Esophagus muscularis mucosa (tissue), 4 donors: ENCODE measurements at regions not wholly inside any gene's neighbourhood (a gene's known extent, or its start where the extent isn't known, plus 50 kb on each side); places are given as distances from the start of the nearest gene placed in this dataset.

ENCODE experiments used
- DNase-seq: peaks from one replicate; pipeline ENCODE4 v3.0.0-alpha.2; 2017; ENCODE audit errors: extremely low spot score
- H3K27ac ChIP-seq, 4 donors: fragments of 200-600 bp; sonication (generic); replicated peaks in 1 of 4; 1 replicate in 3 of 4; 2 replicates in 1 of 4; pipeline ENCODE4 v1.5.1; 2016 to 2019; ENCODE audit warnings: mild to moderate bottlenecking in 1 of 4
- H3K27me3 ChIP-seq, 4 donors: fragments of 200-600 bp; sonication (generic); one replicate each; pipeline versions ENCODE4 v1.5.1 to v1.6.0; 2016 to 2019
- H3K36me3 ChIP-seq, 4 donors: fragments of 200-600 bp; sonication (generic); one replicate each; pipeline ENCODE4 v1.5.1; 2016 to 2019
- H3K4me1 ChIP-seq, 4 donors: fragments of 200-600 bp; sonication (generic); one replicate each; pipeline ENCODE4 v1.5.1; 2016 to 2019
- H3K4me3 ChIP-seq, 4 donors: fragments of 200-600 bp; sonication (generic); 1 replicate in 2 of 4; 2 replicates in 2 of 4; pipeline ENCODE4 v1.5.1; 2016 to 2019; ENCODE audit warnings: mild to moderate bottlenecking in 4 of 4, moderate library complexity in 1 of 4
- H3K9me3 ChIP-seq, 4 donors: fragments of 200-600 bp; sonication (generic); 1 replicate in 3 of 4; 2 replicates in 1 of 4; pipeline ENCODE4 v1.5.1; 2016 to 2019
- CTCF ChIP-seq, 3 experiments: fragments of 200-600 bp in 2 of 3; fragments of 450-650 bp in 1 of 3; sonication (generic) in 2 of 3; IDR thresholded peaks; one replicate each; pipeline ENCODE4 v1.5.1; 2017 to 2019; ENCODE audit warnings: antibody characterized with exemption in 3 of 3, mild to moderate bottlenecking in 2 of 3, moderate library complexity in 1 of 3
- EP300 ChIP-seq: sonication (generic); formaldehyde crosslinking; IDR thresholded peaks from one replicate; pipeline ENCODE4 v1.6.1; 2017; ENCODE audit warnings: antibody characterized with exemption
- POLR2A ChIP-seq: fragments of 450-650 bp; IDR thresholded peaks from one replicate; pipeline ENCODE4 v1.6.1; 2017; ENCODE audit warnings: antibody characterized with exemption, moderate library complexity, mild to moderate bottlenecking, low read depth
- POLR2AphosphoS5 ChIP-seq, 2 donors: sonication (generic); formaldehyde crosslinking; IDR thresholded peaks; one replicate each; pipeline ENCODE4 v1.6.1; 2017; ENCODE audit warnings: antibody characterized with exemption in 2 of 2
- WGBS: methylation state at CpG from one replicate; pipeline ENCODE4 v1.1.5; 2018; 5-methylcytosine and 5-hydroxymethylcytosine counted together
- intact Hi-C: fragments of 100-400 bp; cut with DNase I; formaldehyde crosslinking; loops from one replicate; pipeline ENCODE4 v1.15.1; 2023

- DNase-seq: no peak
- H3K27ac ChIP-seq: no peak overlapping the region
- no peak for TF ChIP-seq POLR2AphosphoS5 (IDR thresholded peaks at IDR 0.05)
- peaks cover 58 to 63% (median 60%) of the 10 kb centered on the region in 4 donors for H3K4me1 ChIP-seq
- 96% methylated on average over 26 of the region's 26 CpGs for WGBS
- H3K27me3 ChIP-seq: peaks cover 0 to 12% (median 0%) of the 10 kb centered on the region in 4 donors
- no peaks in the 10 kb centered on the region for H3K9me3 ChIP-seq
- H3K36me3 ChIP-seq: no peaks in the 10 kb centered on the region
- intact Hi-C loops: no loop called here
- peak overlapping the region in 1 of 4 donors; percentile 51 for H3K4me3 ChIP-seq
Observed at GRCh38 chr16:85463672-85464382, 149.3 kb upstream of the GSE1 start.

GRCh38 chr16:85464383-85465305 is 148.5 kb upstream of the GSE1 start:
- Histone ChIP-seq H3K9me3 (no peaks in the 10 kb centered on the region), H3K27ac (no peak overlapping the region), H3K27me3 (peaks cover 0 to 12% (median 0%) of the 10 kb centered on the region in 4 donors), H3K4me3 (no peak overlapping the region), H3K36me3 (no peaks in the 10 kb centered on the region), H3K4me1 (peaks cover 50 to 55% (median 52%) of the 10 kb centered on the region in 4 donors)
- WGBS: 88% methylated on average over 20 of the region's 30 CpGs
- intact Hi-C loops: no loop called here
- DNase-seq: no peak
- TF ChIP-seq EP300 (no peak), POLR2A (no peak), POLR2AphosphoS5 (IDR thresholded peaks at IDR 0.05) (no peak), CTCF (IDR thresholded peaks at IDR 0.05) (no peak)

GRCh38 chr16:85465328-85466303 is 147.5 kb upstream of the GSE1 start:
- Histone ChIP-seq H3K4me3 (no peak overlapping the region), H3K9me3 (no peaks in the 10 kb centered on the region), H3K27me3 (peaks cover 0 to 12% (median 0%) of the 10 kb centered on the region in 4 donors), H3K27ac (peak overlapping the region in 1 of 4 donors; percentile 31), H3K36me3 (no peaks in the 10 kb centered on the region), H3K4me1 (peaks cover 40 to 45% (median 42%) of the 10 kb centered on the region in 4 donors)
- WGBS: 50% methylated on average over 12 of the region's 12 CpGs
- no peak for DNase-seq
- TF ChIP-seq POLR2A (no peak), POLR2AphosphoS5 (IDR thresholded peaks at IDR 0.05) (no peak), EP300 (no peak), CTCF (IDR thresholded peaks at IDR 0.05) (no peak)
- intact Hi-C loops: no loop called here

- H3K36me3 ChIP-seq: no peaks in the 10 kb centered on the region
- TF ChIP-seq CTCF (IDR thresholded peaks at IDR 0.05) (no peak), EP300 (no peak), POLR2A (no peak), POLR2AphosphoS5 (IDR thresholded peaks at IDR 0.05) (no peak)
- H3K9me3 ChIP-seq: no peaks in the 10 kb centered on the region
- intact Hi-C loops: no loop called here
- peaks cover 0 to 12% (median 0%) of the 10 kb centered on the region in 4 donors for H3K27me3 ChIP-seq
- WGBS: 81% methylated on average over 4 of the region's 10 CpGs
- H3K4me3 ChIP-seq: no peak overlapping the region
- peaks cover 33 to 38% (median 35%) of the 10 kb centered on the region in 4 donors for H3K4me1 ChIP-seq
- peak overlapping the region in 1 of 4 donors; percentile 31 for H3K27ac ChIP-seq
- no peak for DNase-seq
Observed at GRCh38 chr16:85466304-85466700, 146.8 kb upstream of the GSE1 start.
